ENCODE measurements at regions not wholly inside any gene's neighbourhood (a gene's known extent, or its start where the extent isn't known, plus 50 kb on each side); places are given as distances from the start of the nearest gene placed in this dataset.
"Not testable (repeated sequence)": the region's sequence is repeated elsewhere in the genome, so short reads cannot be mapped to it uniquely, and the experiment has no call there.

- DNase-seq: peak; percentile 31
Measured at GRCh38 chr18:76633588-76634269, 138.7 kb upstream of the ZNF516 start.

- no peak for DNase-seq
Measured at GRCh38 chr18:76627444-76627843, 132.4 kb upstream of the ZNF516 start.

GRCh38 chr18:76626991-76627390 lies 131.9 kb upstream of the ZNF516 start:
- DNase-seq: no peak

DNA sequence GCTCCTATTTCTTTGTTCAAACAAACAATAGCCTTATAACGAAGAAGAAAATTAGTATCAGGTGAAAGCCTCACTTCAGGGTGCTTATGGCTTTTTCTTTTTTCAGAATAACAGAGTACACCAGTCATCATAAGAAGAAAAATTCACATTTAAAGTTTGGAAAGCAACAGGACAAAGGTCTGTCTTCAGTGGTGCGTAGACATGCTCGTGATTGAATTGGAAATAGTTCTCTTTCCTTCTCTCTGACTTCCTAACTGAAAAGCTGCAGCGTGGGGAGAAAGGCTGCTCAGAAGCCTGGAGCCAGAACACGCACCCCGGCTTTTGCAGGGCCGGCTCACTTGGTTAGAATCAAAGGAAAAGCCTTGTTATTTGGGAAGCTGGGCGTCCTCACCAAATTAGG lies 127.6 kb upstream of the ZNF516 start:
- DNase-seq: no peak

- peak; percentile 48 for DNase-seq
Measured at GRCh38 chr18:76621782-76622495, 126.9 kb upstream of the ZNF516 start.

GRCh38 chr18:76621226-76621625 lies 126.2 kb upstream of the ZNF516 start:
- DNase-seq: no peak

- peak; percentile 62 for DNase-seq
Measured at GRCh38 chr18:76620321-76621170, 125.5 kb upstream of the ZNF516 start.

GRCh38 chr18:76619621-76620315 lies 124.7 kb upstream of the ZNF516 start:
- DNase-seq: peak; percentile 74

DNA sequence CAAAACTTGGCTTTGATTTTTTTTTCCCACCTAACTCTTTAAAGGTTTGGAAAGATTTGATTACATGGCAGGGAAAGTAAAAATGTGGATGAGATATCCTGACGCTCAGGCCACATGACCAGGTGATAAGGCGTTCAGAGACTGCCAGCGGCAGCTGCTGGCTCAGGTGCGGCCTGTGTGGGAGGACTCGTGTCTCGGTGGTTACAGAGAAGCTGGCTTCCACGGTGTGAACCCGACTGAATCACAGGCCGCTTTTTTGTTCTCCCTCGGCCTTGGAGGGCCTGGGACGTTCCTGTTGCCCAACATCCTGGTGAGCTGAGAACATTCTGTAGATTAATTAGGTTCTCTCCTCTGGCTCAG lies 124.2 kb upstream of the ZNF516 start:
- peak; percentile 49 for DNase-seq

DNA sequence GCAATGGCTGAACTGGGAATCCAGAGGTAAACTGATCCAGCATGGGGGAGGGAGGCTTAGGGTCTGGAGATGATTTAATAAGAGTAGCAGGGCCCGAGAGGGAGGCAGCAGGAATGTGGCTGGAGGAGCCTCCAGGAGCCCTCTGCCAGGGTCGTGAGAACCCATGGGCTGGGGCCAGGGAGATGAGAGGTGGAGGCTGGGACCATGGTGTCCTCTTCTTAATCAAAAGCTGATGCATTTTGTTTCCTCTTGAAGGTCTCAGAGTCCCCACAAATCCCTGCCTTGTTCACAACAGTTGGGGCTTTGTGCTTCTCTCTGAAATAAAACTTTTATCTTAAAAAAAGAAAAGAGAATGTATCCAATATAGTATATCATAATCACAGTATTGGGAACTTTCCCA lies 123.7 kb upstream of the ZNF516 start:
- DNase-seq: no peak

DNA sequence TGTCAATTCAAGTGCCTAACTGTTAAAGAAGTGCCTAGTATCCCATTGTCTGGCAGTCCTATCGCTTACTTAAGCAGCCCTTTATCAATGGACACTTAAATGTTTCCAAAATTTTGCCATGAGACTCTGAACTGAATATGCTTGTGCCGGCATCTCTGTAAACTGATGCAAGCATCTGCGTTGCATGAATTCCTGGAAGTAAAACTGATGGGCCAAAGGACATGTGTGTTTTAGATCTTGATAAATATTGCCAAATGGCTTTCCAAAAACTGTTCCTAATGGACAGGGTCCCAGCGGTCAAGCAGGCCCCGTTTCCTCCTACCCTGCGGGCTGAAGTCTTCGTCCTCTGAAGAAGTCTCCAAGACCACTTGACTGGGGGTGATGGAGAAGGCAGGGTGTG lies 121.3 kb upstream of the ZNF516 start:
- no peak for DNase-seq

- no peak for DNase-seq
Measured at GRCh38 chr18:76615065-76615733, 120.2 kb upstream of the ZNF516 start.

DNA sequence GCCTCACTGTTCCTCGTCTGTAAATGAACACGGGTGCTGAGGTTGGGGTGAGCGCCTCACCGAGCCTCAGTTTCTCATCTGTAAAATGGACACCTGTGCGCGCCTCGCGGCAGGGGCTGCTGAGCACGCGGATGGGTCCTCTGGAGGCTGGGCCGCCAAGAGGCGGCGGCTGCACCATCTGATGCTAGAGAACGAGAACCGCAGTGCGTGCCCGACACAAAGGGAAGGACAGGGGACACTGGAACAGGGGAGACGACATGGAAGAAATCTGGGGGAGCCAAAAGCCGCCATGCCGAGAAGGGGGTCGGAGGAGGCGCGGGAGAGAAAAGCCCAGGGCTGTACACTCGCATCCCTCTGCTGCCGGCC lies 118.7 kb upstream of the ZNF516 start:
- DNase-seq: no peak

GRCh38 chr18:76613053-76613754 lies 118.2 kb upstream of the ZNF516 start:
- DNase-seq: no peak

- DNase-seq: not testable (repeated sequence)
Measured at GRCh38 chr18:76611750-76612045, 116.7 kb upstream of the ZNF516 start.

GRCh38 chr18:76610933-76611749 lies 116.1 kb upstream of the ZNF516 start:
- DNase-seq: no peak

- no peak for DNase-seq
Measured at GRCh38 chr18:76610012-76610411, 115.0 kb upstream of the ZNF516 start.

DNA sequence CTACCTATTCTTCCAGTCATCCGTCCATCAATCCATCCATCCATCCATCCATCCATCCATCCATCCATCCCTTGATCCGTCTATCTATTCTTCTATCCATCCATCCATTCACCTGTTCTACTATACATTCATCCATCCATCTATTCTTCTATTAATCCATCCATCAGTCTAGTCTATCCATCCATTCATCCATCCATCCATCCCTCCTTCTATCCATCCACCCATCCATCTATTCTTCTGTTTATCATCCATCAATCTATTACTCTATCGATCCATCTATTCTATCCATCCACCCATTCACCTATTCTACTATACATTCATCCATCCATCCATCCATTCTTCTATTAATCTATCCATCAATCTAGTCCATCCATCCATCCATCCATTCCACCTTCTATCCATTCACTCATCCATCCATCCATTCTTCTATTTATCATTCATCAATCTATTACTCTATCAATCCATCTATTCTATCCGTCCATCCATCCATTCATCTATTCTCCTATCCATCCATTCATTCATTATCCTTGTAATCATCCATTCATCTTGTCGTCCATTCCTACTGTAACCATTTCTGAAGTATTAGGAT lies 110.4 kb upstream of the ZNF516 start:
- DNase-seq: no peak

DNA sequence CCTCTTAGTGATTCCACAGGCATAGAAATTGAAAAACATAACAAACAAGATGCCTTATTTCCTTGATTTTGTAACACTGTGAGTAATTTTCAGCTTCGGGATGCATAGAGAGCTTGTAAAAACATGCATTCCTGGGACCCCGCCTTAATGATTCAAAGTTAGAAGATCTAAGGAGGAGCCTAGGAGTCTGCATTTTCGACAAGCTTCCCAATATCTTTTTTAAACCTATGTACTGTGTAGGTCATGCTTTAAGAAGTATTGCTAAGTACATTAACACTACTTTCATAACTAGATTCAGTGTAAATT lies 109.8 kb upstream of the ZNF516 start:
- DNase-seq: no peak

DNA sequence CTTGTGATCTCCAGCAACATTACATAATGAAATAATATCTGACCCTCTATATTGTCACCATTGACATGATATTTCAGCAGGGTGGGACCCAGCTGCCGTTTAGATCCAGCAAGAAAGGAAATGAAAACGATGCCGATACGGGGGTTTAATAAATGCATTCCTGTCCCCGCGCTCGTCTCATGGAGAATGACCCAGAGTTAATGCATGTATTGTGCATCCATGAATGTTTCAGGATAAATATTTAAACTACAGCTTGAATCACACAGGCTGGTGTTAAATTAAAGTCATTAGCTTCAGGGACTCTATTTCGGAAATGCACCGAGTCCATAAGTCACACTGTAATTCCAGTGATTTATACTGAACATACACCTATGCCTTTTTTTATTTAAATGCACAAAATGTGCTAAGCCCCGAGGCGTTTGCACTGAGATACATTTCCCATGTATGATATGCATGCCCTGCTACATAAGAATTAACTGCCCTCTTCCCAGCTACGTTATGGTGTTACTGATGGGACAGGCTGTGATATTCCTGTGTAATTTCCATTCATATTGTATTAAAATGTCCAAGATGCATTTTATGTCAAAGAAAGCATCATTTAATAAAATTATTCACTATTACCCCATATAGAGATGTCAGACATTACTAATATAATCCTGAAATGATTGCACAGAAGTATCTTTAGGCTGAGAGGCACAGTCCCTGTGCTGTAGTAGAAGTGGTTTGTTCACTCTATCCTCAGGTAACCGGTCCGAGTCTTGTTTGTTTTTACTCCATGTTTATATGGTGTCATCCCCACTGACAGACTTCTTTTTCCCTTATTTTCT lies 109.3 kb upstream of the ZNF516 start:
- DNase-seq: no peak

Measured in suppressor macrophage treated with lipopolysaccharide for 4 hours (primary cell).